ENCODE measurements at regions not wholly inside any gene's neighbourhood (a gene's known extent, or its start where the extent isn't known, plus 50 kb on each side); places are given as distances from the start of the nearest gene placed in this dataset.

DNA sequence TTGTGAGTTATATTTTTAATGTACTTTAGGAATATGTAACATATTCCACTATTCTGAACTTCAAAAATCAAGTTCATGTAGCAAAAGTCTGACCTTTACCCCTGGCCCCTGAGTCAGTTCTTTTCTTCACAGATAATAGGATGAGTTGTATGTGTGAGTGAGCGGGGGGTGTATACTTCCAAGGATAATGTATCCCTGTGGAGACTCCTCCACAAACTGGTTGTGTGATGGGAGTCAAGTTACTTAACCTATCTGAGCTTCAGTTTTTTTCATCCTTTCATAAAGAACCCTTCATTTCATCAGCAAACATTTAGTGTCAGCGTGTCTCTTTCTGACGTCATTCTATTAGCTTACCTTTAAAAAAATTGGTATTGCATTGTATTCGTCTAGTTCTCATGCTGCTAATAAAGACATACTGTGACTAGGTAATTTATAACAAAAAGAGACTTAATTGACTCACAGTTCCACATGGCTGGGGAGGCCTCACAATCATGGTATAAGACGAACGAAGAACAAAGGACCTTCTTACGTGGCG is 288.1 kb upstream of the GPC6 start:
- DNase-seq (ENCODE audit: low read depth): no peak

GRCh38 chr13:92941167-92941566 is 285.4 kb upstream of the GPC6 start:
- no peak for DNase-seq (ENCODE audit: low read depth)

GRCh38 chr13:92947770-92948434 is 278.7 kb upstream of the GPC6 start:
- DNase-seq (ENCODE audit: low read depth): no peak

DNA sequence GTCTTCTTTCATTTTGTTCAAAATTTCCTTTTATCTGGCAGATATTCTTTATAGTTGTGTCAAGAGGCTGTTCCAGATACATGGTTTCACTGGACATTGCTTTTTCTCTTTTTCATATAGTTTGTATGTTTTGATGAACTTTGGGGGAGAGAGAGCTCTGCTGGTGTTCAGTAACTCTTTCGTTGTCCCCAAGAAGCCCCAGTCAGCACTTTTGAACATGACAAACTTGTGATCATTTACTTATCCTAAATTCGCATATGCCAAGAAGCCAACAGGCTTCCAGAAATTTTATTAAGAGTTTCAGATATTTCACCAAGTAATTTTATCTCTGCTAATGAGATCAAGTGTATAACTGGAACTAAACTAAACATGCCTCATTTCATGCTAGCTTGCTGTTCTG is 275.8 kb upstream of the GPC6 start:
- DNase-seq (ENCODE audit: low read depth): no peak

GRCh38 chr13:92951273-92951890 is 275.2 kb upstream of the GPC6 start:
- no peak for DNase-seq (ENCODE audit: low read depth)

DNA sequence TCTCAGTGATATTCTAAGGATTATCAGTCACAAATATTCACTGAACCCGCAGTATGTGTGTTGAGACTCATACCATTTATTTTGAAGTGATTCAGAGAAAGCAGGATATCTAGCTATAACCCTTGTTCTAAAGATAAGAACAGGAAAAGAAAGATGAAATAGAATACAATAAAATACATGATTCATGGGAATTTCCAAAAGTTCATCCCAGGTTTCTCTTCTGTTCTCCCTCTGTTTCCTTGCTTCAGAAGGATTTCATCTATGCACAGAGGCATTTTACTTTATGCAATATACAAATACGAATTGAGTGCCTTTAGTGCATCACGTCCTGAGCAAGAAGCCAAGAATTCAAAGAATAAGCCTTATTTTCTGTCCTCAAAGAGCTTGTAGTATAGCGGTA is 274.4 kb upstream of the GPC6 start:
- no peak for DNase-seq (ENCODE audit: low read depth)

- DNase-seq (ENCODE audit: low read depth): no peak
Measured at GRCh38 chr13:92954746-92955145, 271.9 kb upstream of the GPC6 start.

DNA sequence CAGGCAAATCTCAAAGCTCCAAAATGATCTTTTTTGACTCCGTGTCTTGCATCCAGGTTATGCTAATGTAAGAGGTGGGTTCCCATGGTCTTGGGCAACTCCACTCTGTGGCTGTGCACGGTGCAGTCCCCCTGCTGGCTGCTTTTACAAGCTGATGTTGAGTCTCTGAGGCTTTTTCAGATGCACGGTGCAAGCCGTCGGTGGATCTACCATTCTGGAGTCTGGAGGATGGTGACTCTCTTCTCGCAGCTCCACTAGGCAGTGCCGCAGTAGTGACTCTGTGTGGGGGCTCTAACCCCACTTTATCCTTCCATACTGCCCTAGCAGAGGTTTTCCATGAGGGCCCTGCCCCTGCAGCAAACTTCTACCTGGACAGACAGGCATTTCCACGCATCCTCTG is 266.8 kb upstream of the GPC6 start:
- DNase-seq (ENCODE audit: low read depth): no peak

DNA sequence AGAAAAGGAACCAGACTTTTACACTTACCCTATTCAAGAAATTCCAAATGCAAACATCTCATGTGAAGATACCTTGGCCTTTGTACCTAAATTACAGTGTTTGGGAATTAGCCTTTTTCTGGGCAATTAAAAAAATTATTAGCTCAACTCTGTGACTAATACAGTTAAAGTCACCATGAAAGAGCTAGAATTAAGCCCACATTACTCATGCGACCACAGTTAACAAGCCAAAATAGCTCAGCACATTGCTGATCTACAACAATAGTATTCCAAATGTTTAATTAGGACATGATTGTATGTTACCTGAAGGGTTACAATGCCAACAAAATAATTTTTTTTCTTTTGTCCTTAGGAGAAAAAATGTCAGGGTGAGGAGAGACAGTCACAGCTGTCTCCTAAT is 263.6 kb upstream of the GPC6 start:
- DNase-seq (ENCODE audit: low read depth): peak; percentile 23

DNA sequence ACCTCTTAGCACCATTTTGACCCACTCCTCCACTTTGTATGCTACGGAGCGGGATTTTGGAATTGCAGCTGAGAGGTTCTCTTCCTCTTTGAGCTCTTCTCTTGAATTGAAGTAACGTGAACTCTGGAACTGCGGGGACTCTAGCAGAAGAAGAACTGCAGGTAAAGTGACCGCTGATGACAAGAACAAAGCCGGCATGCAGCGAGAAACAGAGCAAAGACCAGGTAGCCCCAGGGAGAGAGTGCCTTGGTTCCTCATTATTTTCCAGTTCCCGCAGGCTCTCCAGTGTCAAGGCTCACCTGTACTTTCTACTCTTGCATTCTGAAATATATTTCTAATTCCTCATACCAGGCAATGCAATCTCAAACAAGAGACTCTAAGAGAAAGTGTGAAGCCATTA is 260.3 kb upstream of the GPC6 start:
- no peak for DNase-seq (ENCODE audit: low read depth)

- no peak for DNase-seq (ENCODE audit: low read depth)
Measured at GRCh38 chr13:92966900-92967299, 259.7 kb upstream of the GPC6 start.

DNA sequence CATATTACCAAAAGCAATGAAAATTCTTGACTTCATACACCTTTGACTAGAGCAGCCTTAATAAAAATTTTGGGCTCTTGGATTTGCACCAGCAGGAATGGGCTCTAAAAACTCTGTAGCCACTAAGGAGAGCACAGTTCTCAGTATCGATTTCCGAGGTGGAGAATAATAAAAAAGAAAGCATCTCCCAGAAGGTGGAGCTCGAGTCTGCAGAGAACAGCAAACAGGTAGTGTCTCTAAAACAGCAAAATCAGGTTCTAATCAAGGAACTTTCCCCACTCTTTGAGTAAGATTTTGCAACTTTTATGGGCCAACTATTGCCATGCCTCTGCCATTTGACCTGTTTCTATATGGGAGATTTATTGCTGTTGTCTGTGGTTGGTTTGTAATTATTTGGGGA is 258.7 kb upstream of the GPC6 start:
- peak; percentile 9 for DNase-seq (ENCODE audit: low read depth)

GRCh38 chr13:92972751-92973150 is 253.9 kb upstream of the GPC6 start:
- no peak for DNase-seq (ENCODE audit: low read depth)

DNA sequence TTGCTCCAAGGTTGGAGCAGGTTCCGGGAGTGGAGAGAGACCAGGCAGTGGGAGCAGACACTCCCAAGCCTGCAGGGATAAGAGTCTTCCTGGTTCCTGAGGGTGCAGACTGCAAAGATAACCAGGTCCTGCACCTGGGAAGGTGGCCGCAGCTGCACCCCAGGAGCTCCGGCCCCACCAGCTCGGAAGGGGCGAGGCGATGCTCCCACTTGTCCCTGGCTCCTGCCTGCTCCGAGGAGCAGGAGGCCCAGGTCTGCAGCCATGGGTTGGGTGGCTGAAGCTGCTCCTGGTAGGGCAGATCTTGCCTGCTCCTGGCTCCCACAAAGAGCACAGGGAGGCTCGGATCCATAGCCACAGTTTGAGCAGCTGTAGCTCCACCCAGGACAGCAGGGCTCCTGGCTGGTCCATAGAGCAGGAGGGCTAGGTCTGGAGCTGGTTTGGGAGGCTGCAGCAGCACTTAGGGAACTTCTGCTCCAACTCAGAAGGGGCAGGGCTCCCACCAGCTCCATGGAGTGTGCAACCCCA is 251.6 kb upstream of the GPC6 start:
- DNase-seq (ENCODE audit: low read depth): no peak

DNA sequence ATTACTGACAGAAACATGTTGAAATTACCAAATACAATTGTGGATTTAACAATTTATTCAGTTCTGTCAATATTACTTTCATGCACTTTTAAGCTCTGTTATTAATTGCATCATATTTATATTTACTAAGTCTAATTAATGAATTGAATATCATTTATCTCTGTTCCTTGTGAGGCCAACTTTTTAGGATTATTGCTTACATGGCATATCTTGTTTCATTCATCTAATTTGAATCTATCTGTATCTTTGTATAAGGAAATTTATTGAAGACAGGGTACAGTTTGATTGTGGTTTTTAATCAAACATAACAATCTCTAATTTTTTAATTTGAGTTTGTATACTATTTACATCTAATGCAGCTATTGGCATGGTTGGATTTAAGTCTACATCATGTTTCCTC is 249.9 kb upstream of the GPC6 start:
- DNase-seq (ENCODE audit: low read depth): no peak

GRCh38 chr13:92984151-92984550 is 242.5 kb upstream of the GPC6 start:
- no peak for DNase-seq (ENCODE audit: low read depth)

GRCh38 chr13:92989301-92989700 is 237.3 kb upstream of the GPC6 start:
- DNase-seq (ENCODE audit: low read depth): no peak

DNA sequence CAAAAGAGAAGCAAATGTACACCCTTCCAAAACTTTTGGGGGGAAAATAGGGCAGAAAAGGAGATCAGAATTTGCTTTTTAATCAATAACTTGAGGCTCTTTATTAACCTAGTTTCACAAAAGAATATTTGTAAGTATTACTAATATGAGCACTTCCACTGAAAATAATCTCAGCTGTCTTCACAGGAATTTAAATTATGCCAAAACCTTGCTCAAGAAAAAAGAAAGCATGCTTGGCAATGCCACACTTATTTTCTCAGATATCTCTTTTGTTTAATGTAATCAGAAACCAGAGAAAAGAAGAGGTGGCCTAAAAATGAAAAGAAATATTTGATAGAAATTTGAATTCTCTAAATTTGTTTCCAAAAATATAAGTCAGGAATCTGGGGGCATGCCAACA is 234.9 kb upstream of the GPC6 start:
- no peak for DNase-seq (ENCODE audit: low read depth)

DNA sequence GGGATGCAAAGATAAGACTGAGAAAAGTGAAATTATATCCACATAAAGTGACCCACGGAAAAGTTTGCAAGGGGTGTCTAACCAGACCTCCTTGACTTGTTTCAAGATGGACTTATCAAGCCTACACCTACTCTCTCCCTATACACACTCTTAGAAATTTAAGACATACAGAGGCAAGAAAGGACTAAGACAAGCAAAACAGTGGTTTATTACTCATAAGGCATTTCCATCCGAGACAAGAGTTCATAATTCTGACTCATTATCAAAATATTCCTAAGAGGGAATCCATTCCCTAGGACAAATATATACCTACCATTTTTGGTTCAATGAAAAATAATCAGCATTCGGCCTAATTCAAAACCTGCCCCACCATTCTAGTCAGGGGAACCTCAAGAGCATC is 232.6 kb upstream of the GPC6 start:
- peak; percentile 28 for DNase-seq (ENCODE audit: low read depth)

DNA sequence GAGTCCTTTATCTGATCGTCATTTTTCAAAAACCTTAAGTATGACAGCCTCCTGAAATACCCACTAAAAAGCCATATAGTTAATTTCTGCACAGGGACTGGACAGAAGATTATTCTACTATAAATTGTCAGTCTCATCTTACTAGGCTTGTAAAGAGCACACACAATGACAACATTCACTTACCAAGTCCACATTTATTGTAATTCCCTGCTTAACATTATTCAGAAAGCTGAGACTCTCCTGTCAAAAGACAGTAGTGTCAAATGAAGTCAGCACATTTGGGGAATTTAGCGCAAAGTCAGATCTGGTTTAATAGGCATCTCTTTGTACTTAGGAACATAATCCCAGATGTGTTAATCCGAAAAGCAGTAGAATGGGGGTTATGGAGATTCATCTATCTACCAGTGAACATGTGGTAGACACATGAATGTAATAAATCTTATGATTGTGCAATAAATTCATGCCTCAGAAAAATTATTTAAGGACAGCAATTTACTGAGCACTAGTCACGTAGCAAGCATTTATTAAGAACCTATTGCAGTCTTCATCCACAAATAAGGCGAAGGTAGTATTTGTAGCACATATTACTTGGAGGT is 224.6 kb upstream of the GPC6 start:
- no peak for DNase-seq (ENCODE audit: low read depth)

GRCh38 chr13:93003531-93003930 is 223.1 kb upstream of the GPC6 start:
- DNase-seq (ENCODE audit: low read depth): no peak

DNA sequence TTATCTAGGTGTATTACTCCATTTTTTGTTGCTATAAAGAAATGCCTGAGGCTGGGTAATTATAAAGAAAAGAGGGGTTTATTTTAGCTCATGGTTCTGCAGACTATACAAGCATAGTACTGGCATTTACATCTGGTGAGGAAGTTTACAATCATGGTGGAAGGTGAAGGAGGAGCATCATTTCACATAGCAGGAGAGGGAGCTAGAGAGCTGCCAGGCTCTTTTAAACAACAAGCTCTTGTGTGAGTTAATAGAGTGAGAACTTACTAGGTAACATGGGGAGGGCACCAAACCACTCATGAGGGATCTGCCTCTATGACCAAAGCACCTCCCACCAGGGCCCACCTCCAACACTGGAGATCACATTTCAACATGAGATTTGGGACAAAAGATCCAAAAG is 221.7 kb upstream of the GPC6 start:
- DNase-seq (ENCODE audit: low read depth): no peak

DNA sequence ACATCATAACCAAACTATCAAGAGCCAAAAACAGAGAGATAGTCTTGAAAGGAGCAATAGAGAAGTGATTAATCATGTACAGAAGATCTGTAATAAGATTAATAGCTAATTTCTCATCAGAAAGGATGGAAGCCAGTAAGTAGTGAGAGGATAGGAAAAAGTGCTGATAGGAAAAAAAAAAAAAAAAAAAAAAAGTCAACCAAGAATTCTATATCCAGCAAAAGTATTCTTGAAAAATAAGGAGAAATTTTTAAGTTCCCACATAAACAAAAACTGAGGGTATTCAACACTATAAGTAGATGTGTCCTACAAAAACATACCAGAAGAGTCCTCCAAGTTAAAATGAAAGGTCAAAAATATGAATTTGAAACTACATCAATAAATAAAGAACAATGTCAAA is 218.7 kb upstream of the GPC6 start:
- DNase-seq (ENCODE audit: low read depth): no peak
